Endothelial cell of umbilical vein (primary cell): ENCODE measurements at regions not wholly inside any gene's neighbourhood (a gene's known extent, or its start where the extent isn't known, plus 50 kb on each side); places are given as distances from the start of the nearest gene placed in this dataset.

Experiments
- BruUV-seq: library from RNA; stranded (reverse); fragments of 400-500 nt; replicated peaks from 2 replicates; lab custom pipeline; 2021; lab: Mats Ljungman, UMichigan
- CTCF ChIA-PET: fragments of 300-600, 350-600 bp; sonication (Branson Sonifier 250); formaldehyde crosslinking; loops from one replicate; lab custom pipeline; 2021; ENCODE audit warnings: antibody characterized with exemption, inconsistent platforms; lab: Charles Lee
- POLR2A ChIA-PET: fragments of 300-600, 350-600 bp; sonication (Branson Sonifier 250); formaldehyde crosslinking; loops from one replicate; lab custom pipeline; 2021; ENCODE audit warnings: antibody characterized with exemption, inconsistent platforms; lab: Charles Lee
- DNase-seq: peaks from one replicate; pipeline ENCODE4 v3.0.0-alpha.2; 2011; ENCODE audit warnings: low read depth, low spot score
- FAIRE-seq: peaks from 2 replicates; lab custom pipeline; 2011; peaks lifted over from hg19 to GRCh38; lab: Jason Lieb, UNC
- H2AFZ ChIP-seq: 2 replicates; pipeline ENCODE4 v1.6.0; 2012; ENCODE audit warnings: low read depth, low read length, control low read depth, inconsistent platforms
- H3K27ac ChIP-seq: 2 replicates; pipeline ENCODE4 v1.5.1; 2011; ENCODE audit warnings: low read depth, mild to moderate bottlenecking, control low read depth, low read length, moderate library complexity; ENCODE audit not compliant: insufficient read depth
- H3K27me3 ChIP-seq, 2 experiments: 2 replicates each; pipeline versions ENCODE4 v1.6.0 to v1.6.1; 2011; ENCODE audit warnings: low read length in 2 of 2, mixed read lengths in 1 of 2; ENCODE audit not compliant: control insufficient read depth in 2 of 2, insufficient read depth in 2 of 2
- H3K36me3 ChIP-seq, 2 experiments: 2 replicates in 1 of 2; 3 replicates in 1 of 2; pipeline ENCODE4 v1.5.1; 2011; ENCODE audit warnings: low read length in 2 of 2, mild to moderate bottlenecking in 1 of 2, moderate library complexity in 1 of 2; ENCODE audit not compliant: control insufficient read depth in 2 of 2, insufficient read depth in 2 of 2; ENCODE audit errors: extremely low read depth in 1 of 2
- H3K4me1 ChIP-seq: 3 replicates; pipeline ENCODE4 v1.5.1; 2011; ENCODE audit warnings: mild to moderate bottlenecking, low read length; ENCODE audit not compliant: control insufficient read depth, insufficient read depth; ENCODE audit errors: extremely low read depth
- H3K4me2 ChIP-seq: 2 replicates; pipeline ENCODE4 v1.6.1; 2011; ENCODE audit warnings: low read length, control low read depth, mixed read lengths; ENCODE audit not compliant: insufficient read depth
- H3K4me3 ChIP-seq, 3 experiments: fragments of 200-600 bp in 1 of 3; sonication (generic), shearing (Covaris generic) in 1 of 3; replicated peaks in 1 of 3; 2 replicates each; pipeline ENCODE4 v1.5.1; 2011 to 2016; ENCODE audit warnings: control low read depth in 3 of 3, low read length in 3 of 3, mild to moderate bottlenecking in 2 of 3, inconsistent platforms in 1 of 3, low read depth in 1 of 3, moderate library complexity in 1 of 3; ENCODE audit not compliant: insufficient read depth in 1 of 3
- H3K79me2 ChIP-seq: 2 replicates; pipeline ENCODE4 v1.6.0; 2012; ENCODE audit warnings: low read length, inconsistent platforms; ENCODE audit not compliant: control insufficient read depth, insufficient read depth
- H3K9ac ChIP-seq: replicated peaks from 2 replicates; pipeline ENCODE3; 2011; ENCODE audit warnings: low read length, control low read depth; ENCODE audit not compliant: insufficient read depth; ENCODE audit errors: extremely low read depth
- H3K9me1 ChIP-seq: replicated peaks from 3 replicates; pipeline ENCODE4 v1.6.0; 2011; ENCODE audit warnings: mild to moderate bottlenecking, low read length; ENCODE audit not compliant: control insufficient read depth, insufficient read depth; ENCODE audit errors: extremely low read depth
- H3K9me3 ChIP-seq: replicated peaks from 2 replicates; pipeline ENCODE4 v1.5.1; 2012; ENCODE audit warnings: low read length, inconsistent platforms; ENCODE audit not compliant: control insufficient read depth, insufficient read depth
- H4K20me1 ChIP-seq: replicated peaks from 2 replicates; pipeline ENCODE3; 2011; ENCODE audit warnings: mild to moderate bottlenecking, low read length; ENCODE audit not compliant: control insufficient read depth, insufficient read depth; ENCODE audit errors: extremely low read depth
- CTCF ChIP-seq, 2 donors: IDR thresholded peaks; 1 replicate in 1 of 2; 2 replicates in 1 of 2; pipeline ENCODE4 v1.5.1; 2011; ENCODE audit warnings: low read length in 2 of 2, mild to moderate bottlenecking in 2 of 2, moderate library complexity in 2 of 2, control low read depth in 1 of 2, inconsistent platforms in 1 of 2, low read depth in 1 of 2; ENCODE audit not compliant: insufficient read depth in 1 of 2; ENCODE audit errors: extremely low read depth in 1 of 2
- EZH2 ChIP-seq: IDR thresholded peaks from 2 replicates; pipeline ENCODE4 v1.6.1; 2012; ENCODE audit warnings: borderline replicate concordance, low read depth, mild to moderate bottlenecking, moderate library complexity, low read length, inconsistent platforms; ENCODE audit not compliant: severe bottlenecking
- FOS ChIP-seq: IDR thresholded peaks from 2 replicates; pipeline ENCODE4 v1.6.1; 2011; ENCODE audit warnings: mild to moderate bottlenecking, low read length, moderate library complexity, borderline replicate concordance; ENCODE audit not compliant: insufficient read depth
- GATA2 ChIP-seq: IDR thresholded peaks from 2 replicates; pipeline ENCODE4 v1.7.0; 2011; ENCODE audit warnings: low read depth, mild to moderate bottlenecking, moderate library complexity, mixed read lengths, low read length; ENCODE audit not compliant: insufficient read length, insufficient read depth
- JUN ChIP-seq: IDR thresholded peaks from 2 replicates; pipeline ENCODE4 v1.6.1; 2011; ENCODE audit warnings: borderline replicate concordance, low read depth; ENCODE audit not compliant: insufficient read length, insufficient read depth
- POLR2A ChIP-seq: IDR thresholded peaks from 2 replicates; pipeline ENCODE4 v1.6.1; 2012; ENCODE audit warnings: low read depth, mild to moderate bottlenecking, control low read depth, low read length
- POLR2AphosphoS5 ChIP-seq: IDR thresholded peaks from 2 replicates; pipeline ENCODE4 v1.6.1; 2012; ENCODE audit warnings: low read depth, mild to moderate bottlenecking, control low read depth, low read length, moderate library complexity; ENCODE audit not compliant: insufficient read depth
- dilution Hi-C: fragments of 300-500 bp; cut with MboI; formaldehyde crosslinking; loops from one replicate; pipeline ENCODE4 v1.15.0; 2019; ENCODE audit warnings: low sequenced_read_pairs; ENCODE audit not compliant: extremely low pct_ligation_motif_present
- intact Hi-C: fragments of 100-400 bp; cut with micrococcal nuclease; formaldehyde crosslinking; loops from one replicate; pipeline ENCODE4 v1.10.0; 2022
- TF ChIP-seq, protein P1 (sequence below): IDR thresholded peaks from 2 replicates; pipeline ENCODE4 v1.6.1; 2011; ENCODE audit not compliant: insufficient read depth, insufficient read length

DNA sequence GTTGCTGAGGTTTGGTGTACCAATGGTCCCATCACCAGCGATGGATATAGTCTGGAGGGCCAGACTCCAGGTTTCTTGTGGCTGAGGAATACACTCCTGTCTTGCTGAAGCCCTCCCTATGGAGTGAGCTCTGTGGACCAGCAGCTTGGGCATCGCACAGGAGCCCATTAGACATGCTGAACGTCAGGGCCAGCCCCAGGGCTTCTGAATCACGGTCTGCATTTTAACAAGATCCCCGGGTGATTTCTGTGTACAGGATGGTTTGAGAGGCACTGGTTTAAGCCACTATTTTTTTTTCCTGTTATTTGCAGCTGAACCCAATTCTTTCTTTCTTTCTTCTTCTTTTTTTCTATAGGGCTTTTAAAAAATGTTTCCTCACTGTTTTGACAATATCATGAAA is 69.5 kb upstream of the XCR1 start:
- Histone ChIP-seq H3K27ac (no peak overlapping the region), H3K36me3 (no peaks in the 10 kb centered on the region), H3K4me3 (no peak overlapping the region), H3K9ac (no peak overlapping the region), H3K79me2 (no peaks in the 10 kb centered on the region), H3K4me2 (no peak overlapping the region), H2AFZ (no peak overlapping the region), H3K9me1 (no peaks in the 10 kb centered on the region), H3K27me3 (no peaks in the 10 kb centered on the region), H4K20me1 (no peaks in the 10 kb centered on the region), H3K4me1 (no peaks in the 10 kb centered on the region), H3K9me3 (no peaks in the 10 kb centered on the region)
- no TSS peak for BruUV-seq
- dilution Hi-C loops = no loop called here
- ChIA-PET POLR2A (no interaction called here), CTCF (no interaction called here)
- TF ChIP-seq EZH2 (no peak), GATA2 (no peak), POLR2A (no peak), POLR2AphosphoS5 (no peak), CTCF (IDR thresholded peaks at IDR 0.05; ENCODE audit: extremely low read depth in 1 of 2, insufficient read depth in 1 of 2, low read depth in 1 of 2, low read length in 2 of 2) (no peak), JUN (no peak), FOS (no peak)
- TF ChIP-seq, protein P1, sequence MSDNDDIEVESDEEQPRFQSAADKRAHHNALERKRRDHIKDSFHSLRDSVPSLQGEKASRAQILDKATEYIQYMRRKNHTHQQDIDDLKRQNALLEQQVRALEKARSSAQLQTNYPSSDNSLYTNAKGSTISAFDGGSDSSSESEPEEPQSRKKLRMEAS = no peak
- DNase-seq = no peak
- intact Hi-C loops = no loop called here
- no peak for FAIRE-seq
